Stomach smooth muscle (tissue), 2 donors: ENCODE measurements at regions not wholly inside any gene's neighbourhood (a gene's known extent, or its start where the extent isn't known, plus 50 kb on each side); places are given as distances from the start of the nearest gene placed in this dataset.

Experiments used
- H3K27ac ChIP-seq: one replicate; pipeline ENCODE4 v1.7.0; 2013; ENCODE audit warnings: mild to moderate bottlenecking, low read length, inconsistent platforms
- H3K27me3 ChIP-seq, 2 donors: one replicate each; pipeline ENCODE4 v1.7.0; 2013; ENCODE audit warnings: low read length in 2 of 2; ENCODE audit not compliant: insufficient read depth in 2 of 2, control insufficient read depth in 1 of 2
- H3K36me3 ChIP-seq, 2 donors: one replicate each; pipeline ENCODE4 v1.7.0; 2013; ENCODE audit warnings: low read length in 2 of 2; ENCODE audit not compliant: control insufficient read depth in 2 of 2, insufficient read depth in 2 of 2
- H3K4me1 ChIP-seq: one replicate; pipeline ENCODE4 v1.7.0; 2013; ENCODE audit warnings: low read length; ENCODE audit not compliant: control insufficient read depth, insufficient read depth
- H3K4me3 ChIP-seq, 2 donors: one replicate each; pipeline ENCODE4 v1.7.0; 2013; ENCODE audit warnings: low read length in 2 of 2
- H3K9ac ChIP-seq, 2 donors: one replicate each; pipeline ENCODE4 v1.7.0; 2013; ENCODE audit warnings: low read length in 2 of 2, mild to moderate bottlenecking in 1 of 2
- H3K9me3 ChIP-seq, 2 donors: one replicate each; pipeline ENCODE4 v1.7.0; 2013; ENCODE audit warnings: low read length in 2 of 2; ENCODE audit not compliant: control insufficient read depth in 2 of 2
- donor health status: healthy.
- donor health status: Pancreatic carcinoma.

GRCh38 chr7:69257592-69257991 is 340.7 kb upstream of the AUTS2 start:
- Histone ChIP-seq H3K27ac (no peak overlapping the region), H3K9ac (no peak overlapping the region), H3K36me3 (no peaks in the 10 kb centered on the region), H3K4me1 (no peaks in the 10 kb centered on the region), H3K9me3 (no peaks in the 10 kb centered on the region), H3K4me3 (no peak overlapping the region), H3K27me3 (no peaks in the 10 kb centered on the region)

- H3K27ac ChIP-seq = no peak overlapping the region
- no peaks in the 10 kb centered on the region for H3K9me3 ChIP-seq
- H3K4me1 ChIP-seq = no peaks in the 10 kb centered on the region
- no peaks in the 10 kb centered on the region for H3K36me3 ChIP-seq
- no peak overlapping the region for H3K4me3 ChIP-seq
- H3K9ac ChIP-seq = no peak overlapping the region
- H3K27me3 ChIP-seq = no peaks in the 10 kb centered on the region
These were observed 338.8 kb upstream of the AUTS2 start for GRCh38 chr7:69259445-69259844.

- no peaks in the 10 kb centered on the region for H3K27me3 ChIP-seq
- H3K36me3 ChIP-seq = no peaks in the 10 kb centered on the region
- no peaks in the 10 kb centered on the region for H3K9me3 ChIP-seq
- no peak overlapping the region for H3K4me3 ChIP-seq
- no peak overlapping the region for H3K9ac ChIP-seq
- H3K4me1 ChIP-seq = no peaks in the 10 kb centered on the region
- H3K27ac ChIP-seq = no peak overlapping the region
These were observed 338.3 kb upstream of the AUTS2 start for GRCh38 chr7:69260023-69260422.

- no peak overlapping the region for H3K27ac ChIP-seq
- H3K4me3 ChIP-seq = no peak overlapping the region
- H3K4me1 ChIP-seq = no peaks in the 10 kb centered on the region
- no peaks in the 10 kb centered on the region for H3K36me3 ChIP-seq
- H3K27me3 ChIP-seq = no peaks in the 10 kb centered on the region
- H3K9me3 ChIP-seq = no peaks in the 10 kb centered on the region
- H3K9ac ChIP-seq = no peak overlapping the region
These were observed 334.7 kb upstream of the AUTS2 start for GRCh38 chr7:69263550-69263949.

GRCh38 chr7:69269806-69270205 is 328.5 kb upstream of the AUTS2 start:
- Histone ChIP-seq H3K27ac (no peak overlapping the region), H3K4me1 (peaks cover 2% of the 10 kb centered on the region), H3K27me3 (no peaks in the 10 kb centered on the region), H3K9ac (no peak overlapping the region), H3K4me3 (no peak overlapping the region), H3K36me3 (no peaks in the 10 kb centered on the region), H3K9me3 (peaks cover 0 to 7% of the 10 kb centered on the region in 2 donors)

GRCh38 chr7:69272101-69272500 is 326.2 kb upstream of the AUTS2 start:
- Histone ChIP-seq H3K9ac (no peak overlapping the region), H3K9me3 (peaks cover 0 to 7% of the 10 kb centered on the region in 2 donors), H3K36me3 (no peaks in the 10 kb centered on the region), H3K4me3 (no peak overlapping the region), H3K27ac (no peak overlapping the region), H3K27me3 (no peaks in the 10 kb centered on the region), H3K4me1 (peaks cover 6% of the 10 kb centered on the region)

- Histone ChIP-seq H3K27me3 (no peaks in the 10 kb centered on the region), H3K4me1 (peaks cover 6% of the 10 kb centered on the region), H3K4me3 (no peak overlapping the region), H3K27ac (no peak overlapping the region), H3K9ac (no peak overlapping the region), H3K36me3 (no peaks in the 10 kb centered on the region), H3K9me3 (peaks cover 0 to 7% of the 10 kb centered on the region in 2 donors)
These were observed 322.1 kb upstream of the AUTS2 start for GRCh38 chr7:69276011-69276729.

- no peaks in the 10 kb centered on the region for H3K27me3 ChIP-seq
- no peak overlapping the region for H3K9ac ChIP-seq
- H3K36me3 ChIP-seq = no peaks in the 10 kb centered on the region
- peaks cover 0 to 7% of the 10 kb centered on the region in 2 donors for H3K9me3 ChIP-seq
- H3K27ac ChIP-seq = no peak overlapping the region
- no peak overlapping the region for H3K4me3 ChIP-seq
- H3K4me1 ChIP-seq = peaks cover 4% of the 10 kb centered on the region
These were observed 320.9 kb upstream of the AUTS2 start for GRCh38 chr7:69277366-69277765.

- Histone ChIP-seq H3K9me3 (no peaks in the 10 kb centered on the region), H3K4me3 (no peak overlapping the region), H3K4me1 (peaks cover 6% of the 10 kb centered on the region), H3K9ac (no peak overlapping the region), H3K27ac (no peak overlapping the region), H3K27me3 (no peaks in the 10 kb centered on the region), H3K36me3 (no peaks in the 10 kb centered on the region)
These were observed 315.3 kb upstream of the AUTS2 start for GRCh38 chr7:69282946-69283345.

GRCh38 chr7:69283421-69283820 is 314.9 kb upstream of the AUTS2 start:
- H3K4me1 ChIP-seq = peaks cover 6% of the 10 kb centered on the region
- no peak overlapping the region for H3K27ac ChIP-seq
- H3K9me3 ChIP-seq = no peaks in the 10 kb centered on the region
- H3K36me3 ChIP-seq = no peaks in the 10 kb centered on the region
- no peak overlapping the region for H3K4me3 ChIP-seq
- H3K9ac ChIP-seq = no peak overlapping the region
- H3K27me3 ChIP-seq = no peaks in the 10 kb centered on the region

- no peak overlapping the region for H3K27ac ChIP-seq
- H3K36me3 ChIP-seq = no peaks in the 10 kb centered on the region
- no peak overlapping the region for H3K4me3 ChIP-seq
- H3K27me3 ChIP-seq = no peaks in the 10 kb centered on the region
- H3K9ac ChIP-seq = no peak overlapping the region
- peaks cover 6% of the 10 kb centered on the region for H3K4me1 ChIP-seq
- no peaks in the 10 kb centered on the region for H3K9me3 ChIP-seq
These were observed 312.4 kb upstream of the AUTS2 start for GRCh38 chr7:69285854-69286253.
